ENCODE measurements at regions not wholly inside any gene's neighbourhood (a gene's known extent, or its start where the extent isn't known, plus 50 kb on each side); places are given as distances from the start of the nearest gene placed in this dataset.

DNA sequence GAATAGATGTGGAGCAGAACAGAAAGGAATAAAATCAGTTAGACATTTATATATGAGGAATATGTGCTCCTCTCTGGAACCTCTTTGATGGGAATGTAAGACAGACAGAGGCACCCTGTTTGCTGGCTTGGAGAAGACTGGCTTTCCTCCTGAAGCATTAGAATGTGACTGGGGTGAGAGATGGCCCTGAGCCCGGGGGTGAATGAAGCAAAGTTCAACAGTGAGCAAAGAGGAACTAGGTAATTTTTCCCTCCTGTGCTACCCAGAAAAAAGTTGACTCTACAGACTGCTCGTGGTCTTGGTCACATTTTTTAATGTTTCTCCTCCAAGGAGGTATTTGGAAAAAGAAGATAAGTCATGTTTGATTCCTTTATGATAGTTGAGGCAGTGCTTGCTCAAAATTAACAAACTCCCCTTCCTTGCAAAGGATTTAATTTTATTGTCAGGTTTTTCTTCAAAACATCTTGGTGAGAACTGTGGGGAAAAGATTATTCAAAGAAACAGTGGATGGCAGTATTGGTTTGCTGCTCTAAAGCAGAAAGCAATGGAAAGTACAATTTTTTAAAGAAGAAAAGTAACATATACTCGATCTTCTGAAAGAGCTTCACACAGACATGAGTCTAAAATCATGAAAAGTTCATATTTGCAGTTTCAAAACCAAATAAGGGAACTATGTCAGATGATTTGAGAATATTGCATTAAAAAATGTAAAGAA is 370.4 kb upstream of the CDIN1 start:
- Histone ChIP-seq H3K4me1 (no peaks in the 10 kb centered on the region), H3K4me3 (no peak overlapping the region), H3K27ac (no peak overlapping the region), H3K27me3 (no peaks in the 10 kb centered on the region), H3K9me3 (no peaks in the 10 kb centered on the region), H3K36me3 (no peaks in the 10 kb centered on the region)
- TF ChIP-seq EP300 (IDR thresholded peaks at IDR 0.05) = no peak
- no peak for TF ChIP-seq CTCF (IDR thresholded peaks at IDR 0.05)
- TF ChIP-seq POLR2AphosphoS5 (IDR thresholded peaks at IDR 0.05) = no peak
- intact Hi-C loops (cut with DNase I) = no loop called here
- 24 to 42% methylated on average over 3 of the region's 3 CpGs for WGBS, 2 donors
- DNase-seq = no peak

DNA sequence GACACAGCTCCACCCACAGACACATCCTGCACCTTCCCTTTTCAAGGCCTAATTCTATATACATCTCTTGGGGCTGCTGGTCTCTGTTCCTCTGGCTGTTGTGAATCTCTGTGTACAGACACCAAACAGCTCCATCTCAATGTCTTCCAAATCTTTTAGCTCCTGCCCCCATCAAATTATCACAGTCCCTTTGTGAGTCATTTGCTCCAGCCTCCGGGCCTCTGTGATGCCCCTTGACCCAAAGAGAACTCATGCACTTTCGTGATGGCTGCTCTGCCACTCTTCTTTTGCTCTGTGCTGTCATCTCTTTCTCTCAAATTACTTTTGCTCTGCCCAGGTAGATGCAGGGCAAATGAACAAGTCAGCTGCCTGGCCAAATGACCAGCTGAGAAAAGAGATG is 369.0 kb upstream of the CDIN1 start:
- intact Hi-C loops (cut with DNase I) = no loop called here
- DNase-seq = no peak
- Histone ChIP-seq H3K9me3 (no peaks in the 10 kb centered on the region), H3K27me3 (no peaks in the 10 kb centered on the region), H3K27ac (no peak overlapping the region), H3K4me1 (no peaks in the 10 kb centered on the region), H3K36me3 (no peaks in the 10 kb centered on the region), H3K4me3 (no peak overlapping the region)
- TF ChIP-seq POLR2A (IDR thresholded peaks at IDR 0.05) = no peak
- no peak for TF ChIP-seq EP300 (IDR thresholded peaks at IDR 0.05)
- no peak for TF ChIP-seq CTCF (IDR thresholded peaks at IDR 0.05)
- TF ChIP-seq POLR2AphosphoS5 (IDR thresholded peaks at IDR 0.05) = no peak
- 41 to 67% methylated on average over 2 of the region's 2 CpGs for WGBS, 2 donors

DNA sequence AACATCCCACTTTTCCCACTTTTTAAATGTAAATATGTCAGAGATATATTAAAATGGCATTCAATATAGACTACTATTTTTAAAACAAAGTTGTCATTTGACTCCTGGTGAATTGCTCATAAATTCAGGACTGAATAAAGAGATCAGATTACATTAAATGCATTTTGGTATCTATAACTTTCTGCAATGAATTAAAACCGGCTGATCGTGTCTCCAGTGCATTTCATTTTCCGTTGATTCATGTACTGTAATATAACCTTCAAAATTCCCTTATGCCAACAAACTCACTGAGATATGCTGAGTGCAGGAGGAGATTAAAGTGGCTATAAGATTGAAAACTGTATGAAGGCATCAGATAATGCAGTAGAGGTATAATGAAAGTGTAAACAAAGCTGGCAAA is 361.1 kb upstream of the CDIN1 start:
- Histone ChIP-seq H3K27me3 (no peaks in the 10 kb centered on the region), H3K4me1 (peaks cover 0 to 10% (median 4%) of the 10 kb centered on the region in 4 donors), H3K9me3 (peaks cover 0 to 3% (median 0%) of the 10 kb centered on the region in 4 donors), H3K27ac (no peak overlapping the region), H3K4me3 (no peak overlapping the region), H3K36me3 (no peaks in the 10 kb centered on the region)
- intact Hi-C loops (cut with DNase I) = no loop called here
- 91 to 93% methylated on average over 3 of the region's 3 CpGs for WGBS, 2 donors
- TF ChIP-seq CTCF (IDR thresholded peaks at IDR 0.05) (no peak), POLR2AphosphoS5 (IDR thresholded peaks at IDR 0.05) (no peak), EP300 (IDR thresholded peaks at IDR 0.05) (no peak), POLR2A (IDR thresholded peaks at IDR 0.05) (no peak)
- no peak for DNase-seq

DNA sequence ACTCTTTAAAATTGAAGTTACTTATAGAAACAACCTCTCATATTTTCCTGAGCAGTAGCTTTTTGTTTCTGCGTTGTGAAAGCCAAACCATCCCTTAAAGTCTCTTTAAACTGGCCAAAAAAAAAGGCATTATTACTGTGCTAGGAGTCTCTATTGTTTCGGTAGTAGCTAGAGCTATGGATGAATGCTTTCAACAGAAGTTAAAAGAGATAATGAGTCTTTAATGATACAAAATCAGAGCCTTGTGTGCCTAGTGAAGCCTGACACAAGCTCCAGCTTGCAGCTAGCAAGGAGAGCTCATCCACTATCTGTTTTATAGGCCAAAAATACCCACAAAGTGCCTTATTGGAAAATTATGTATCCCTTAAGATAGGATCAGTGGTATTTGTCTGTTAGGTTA is 360.4 kb upstream of the CDIN1 start:
- Histone ChIP-seq H3K4me3 (no peak overlapping the region), H3K27ac (no peak overlapping the region), H3K4me1 (peaks cover 0 to 10% (median 4%) of the 10 kb centered on the region in 4 donors), H3K27me3 (no peaks in the 10 kb centered on the region), H3K9me3 (peaks cover 0 to 3% (median 0%) of the 10 kb centered on the region in 4 donors), H3K36me3 (no peaks in the 10 kb centered on the region)
- 67 to 81% methylated on average over 2 of the region's 2 CpGs for WGBS, 2 donors
- TF ChIP-seq CTCF (IDR thresholded peaks at IDR 0.05) (no peak), EP300 (IDR thresholded peaks at IDR 0.05) (no peak), POLR2A (IDR thresholded peaks at IDR 0.05) (no peak), POLR2AphosphoS5 (IDR thresholded peaks at IDR 0.05) (no peak)
- intact Hi-C loops (cut with DNase I) = no loop called here
- no peak for DNase-seq

- TF ChIP-seq POLR2A (IDR thresholded peaks at IDR 0.05) (no peak), CTCF (IDR thresholded peaks at IDR 0.05) (no peak), EP300 (IDR thresholded peaks at IDR 0.05) (no peak), POLR2AphosphoS5 (IDR thresholded peaks at IDR 0.05) (no peak)
- intact Hi-C loops (cut with DNase I) = no loop called here
- 67 to 86% methylated on average over 1 of the region's 1 CpG for WGBS, 2 donors
Measured at GRCh38 chr15:36221992-36222391, 357.4 kb upstream of the CDIN1 start.

More at GRCh38 chr15:36221992-36222391, 357.4 kb upstream of the CDIN1 start:
- Histone ChIP-seq H3K27me3 (no peaks in the 10 kb centered on the region), H3K4me1 (peaks cover 0 to 10% (median 4%) of the 10 kb centered on the region in 4 donors), H3K9me3 (peaks cover 0 to 3% (median 0%) of the 10 kb centered on the region in 4 donors), H3K36me3 (no peaks in the 10 kb centered on the region), H3K27ac (no peak overlapping the region), H3K4me3 (no peak overlapping the region)
- no peak for DNase-seq
